ENCODE measurements at regions not wholly inside any gene's neighbourhood (a gene's known extent, or its start where the extent isn't known, plus 50 kb on each side); places are given as distances from the start of the nearest gene placed in this dataset.

DNA sequence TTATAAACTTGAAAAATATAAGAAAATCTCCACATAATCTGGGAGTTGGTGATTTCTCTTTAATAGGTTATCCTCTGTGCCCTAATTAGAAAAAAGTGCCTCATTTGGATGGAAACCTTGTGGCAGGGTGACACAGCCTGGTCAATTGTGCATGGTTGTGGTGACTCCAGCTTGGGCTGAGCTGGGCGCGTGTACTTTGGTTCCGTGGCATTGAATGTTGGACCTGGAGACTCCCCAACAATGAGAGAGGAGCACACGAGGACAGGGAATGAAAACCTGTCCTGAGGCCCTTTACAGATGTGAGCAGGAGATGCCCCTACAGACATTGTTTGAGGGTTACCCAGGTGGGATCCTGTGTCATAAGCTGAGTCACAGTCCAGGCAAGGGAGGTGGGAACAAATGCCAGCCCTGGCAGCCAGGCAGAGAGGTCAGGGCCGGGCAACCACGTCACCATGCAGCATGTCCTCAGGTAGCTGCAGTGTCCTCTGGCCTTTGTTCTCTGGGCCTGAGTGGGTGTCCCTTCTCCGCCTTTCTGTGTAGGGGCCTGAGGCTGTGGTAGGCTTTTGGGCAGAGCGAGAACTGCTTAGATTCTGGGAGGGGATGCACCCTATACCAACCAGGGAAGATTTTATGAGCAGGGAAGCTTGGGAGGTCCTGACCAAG lies 147.4 kb upstream of the TBX20 start:
- no peak for DNase-seq
- H3K27me3 Mint-ChIP-seq (ENCODE audit: unreplicated experiment): peaks cover 34% of the 10 kb centered on the region
- H3K4me3 Mint-ChIP-seq (ENCODE audit: low read depth, unreplicated experiment): no peak overlapping the region
- CTCF ChIA-PET: interaction anchor here (0.5 kb wide), 1 partner anchor 131 kb away, joined by 3 read pairs; no protein-coding TSS in a partner anchor
- no peaks in the 10 kb centered on the region for H3K36me3 Mint-ChIP-seq (ENCODE audit: insufficient read depth, unreplicated experiment)
- no TSS peak for BruUV-seq (replicated peaks)
- TF ChIP-seq, protein P1, sequence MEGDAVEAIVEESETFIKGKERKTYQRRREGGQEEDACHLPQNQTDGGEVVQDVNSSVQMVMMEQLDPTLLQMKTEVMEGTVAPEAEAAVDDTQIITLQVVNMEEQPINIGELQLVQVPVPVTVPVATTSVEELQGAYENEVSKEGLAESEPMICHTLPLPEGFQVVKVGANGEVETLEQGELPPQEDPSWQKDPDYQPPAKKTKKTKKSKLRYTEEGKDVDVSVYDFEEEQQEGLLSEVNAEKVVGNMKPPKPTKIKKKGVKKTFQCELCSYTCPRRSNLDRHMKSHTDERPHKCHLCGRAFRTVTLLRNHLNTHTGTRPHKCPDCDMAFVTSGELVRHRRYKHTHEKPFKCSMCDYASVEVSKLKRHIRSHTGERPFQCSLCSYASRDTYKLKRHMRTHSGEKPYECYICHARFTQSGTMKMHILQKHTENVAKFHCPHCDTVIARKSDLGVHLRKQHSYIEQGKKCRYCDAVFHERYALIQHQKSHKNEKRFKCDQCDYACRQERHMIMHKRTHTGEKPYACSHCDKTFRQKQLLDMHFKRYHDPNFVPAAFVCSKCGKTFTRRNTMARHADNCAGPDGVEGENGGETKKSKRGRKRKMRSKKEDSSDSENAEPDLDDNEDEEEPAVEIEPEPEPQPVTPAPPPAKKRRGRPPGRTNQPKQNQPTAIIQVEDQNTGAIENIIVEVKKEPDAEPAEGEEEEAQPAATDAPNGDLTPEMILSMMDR (IDR thresholded peaks at IDR 0.05; ENCODE audit: unreplicated experiment): no peak
- no peak overlapping the region for H3K27ac Mint-ChIP-seq (ENCODE audit: unreplicated experiment)
- intact Hi-C loops (cut with micrococcal nuclease; ENCODE audit: unreplicated experiment): no loop called here
- no peaks in the 10 kb centered on the region for H3K9me3 Mint-ChIP-seq (ENCODE audit: low read depth, unreplicated experiment)
- H3K4me1 Mint-ChIP-seq (ENCODE audit: low read depth, unreplicated experiment): no peaks in the 10 kb centered on the region

DNA sequence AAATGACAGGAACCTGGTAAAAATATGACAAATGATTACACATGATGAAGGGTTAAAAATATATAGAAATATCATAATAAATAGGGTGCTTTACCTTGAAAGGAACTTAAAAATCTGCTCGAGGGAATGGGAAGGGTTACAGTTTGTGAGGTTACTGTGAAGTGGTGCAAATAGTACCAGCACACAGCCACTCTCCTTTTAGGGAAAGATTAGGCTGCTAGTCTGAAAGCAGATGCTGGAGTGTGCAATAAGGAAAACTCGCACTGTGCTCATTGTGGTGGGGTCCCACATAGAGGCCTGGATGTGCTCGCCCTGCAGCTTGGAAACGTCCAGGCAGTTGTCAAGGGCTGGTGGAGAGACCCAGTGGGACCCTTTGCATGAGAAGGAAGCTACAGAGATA lies 145.9 kb upstream of the TBX20 start:
- peaks cover 34% of the 10 kb centered on the region for H3K27me3 Mint-ChIP-seq (ENCODE audit: unreplicated experiment)
- H3K4me1 Mint-ChIP-seq (ENCODE audit: low read depth, unreplicated experiment): no peaks in the 10 kb centered on the region
- DNase-seq: no peak
- no peaks in the 10 kb centered on the region for H3K9me3 Mint-ChIP-seq (ENCODE audit: low read depth, unreplicated experiment)
- no peak overlapping the region for H3K4me3 Mint-ChIP-seq (ENCODE audit: low read depth, unreplicated experiment)
- TF ChIP-seq, protein P1 (IDR thresholded peaks at IDR 0.05; ENCODE audit: unreplicated experiment): no peak
- intact Hi-C loops (cut with micrococcal nuclease; ENCODE audit: unreplicated experiment): no loop called here
- H3K36me3 Mint-ChIP-seq (ENCODE audit: insufficient read depth, unreplicated experiment): no peaks in the 10 kb centered on the region
- CTCF ChIA-PET: no interaction called here
- H3K27ac Mint-ChIP-seq (ENCODE audit: unreplicated experiment): no peak overlapping the region
- no TSS peak for BruUV-seq (replicated peaks)

DNA sequence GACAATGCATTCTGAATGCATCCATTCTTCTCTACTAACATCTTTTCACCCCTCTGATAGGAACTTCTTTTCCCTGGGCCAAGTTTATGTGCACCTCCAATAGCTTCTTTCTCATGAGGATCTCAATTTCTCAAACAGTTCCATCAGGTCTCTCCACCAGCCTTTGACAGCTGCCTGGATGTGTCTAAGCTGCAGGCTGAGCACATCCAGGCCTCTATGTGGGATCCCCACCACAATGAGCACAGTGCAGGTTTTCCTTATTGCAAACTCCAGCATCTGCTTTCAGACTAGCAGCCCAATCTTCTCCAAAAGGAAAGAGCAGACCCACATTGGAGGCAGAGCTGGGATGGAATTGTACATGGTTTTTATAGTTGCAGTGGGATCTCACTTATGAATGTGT lies 145.3 kb upstream of the TBX20 start:
- no TSS peak for BruUV-seq (replicated peaks)
- TF ChIP-seq, protein P1 (IDR thresholded peaks at IDR 0.05; ENCODE audit: unreplicated experiment): no peak
- CTCF ChIA-PET: no interaction called here
- Mint-ChIP-seq H3K27ac (ENCODE audit: unreplicated experiment) (no peak overlapping the region), H3K9me3 (ENCODE audit: low read depth, unreplicated experiment) (no peaks in the 10 kb centered on the region), H3K36me3 (ENCODE audit: insufficient read depth, unreplicated experiment) (no peaks in the 10 kb centered on the region), H3K4me3 (ENCODE audit: low read depth, unreplicated experiment) (no peak overlapping the region), H3K4me1 (ENCODE audit: low read depth, unreplicated experiment) (no peaks in the 10 kb centered on the region), H3K27me3 (ENCODE audit: unreplicated experiment) (peaks cover 34% of the 10 kb centered on the region)
- intact Hi-C loops (cut with micrococcal nuclease; ENCODE audit: unreplicated experiment): no loop called here
- no peak for DNase-seq

DNA sequence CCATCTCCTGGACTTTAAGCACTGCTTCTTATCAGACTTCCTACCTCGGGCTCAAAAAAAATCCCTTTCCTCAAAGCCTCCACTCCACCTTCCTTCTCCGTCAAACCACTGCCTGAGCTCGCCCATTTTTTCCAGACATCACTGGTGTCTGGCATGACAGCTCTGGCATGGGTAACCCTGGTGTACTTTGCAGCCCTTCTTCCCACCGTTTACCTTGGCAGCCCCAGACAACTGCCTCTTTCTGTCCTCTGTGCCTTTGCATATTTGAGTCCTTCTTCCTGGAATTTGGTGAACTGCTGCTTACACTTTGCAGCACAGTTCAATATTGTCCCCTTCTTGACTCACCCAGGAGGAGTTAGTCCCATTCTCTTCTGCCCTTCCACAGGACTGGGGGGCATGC lies 144.6 kb upstream of the TBX20 start:
- H3K27me3 Mint-ChIP-seq (ENCODE audit: unreplicated experiment): peaks cover 34% of the 10 kb centered on the region
- no peak overlapping the region for H3K4me3 Mint-ChIP-seq (ENCODE audit: low read depth, unreplicated experiment)
- no peaks in the 10 kb centered on the region for H3K9me3 Mint-ChIP-seq (ENCODE audit: low read depth, unreplicated experiment)
- BruUV-seq (replicated peaks): no TSS peak
- no peak overlapping the region for H3K27ac Mint-ChIP-seq (ENCODE audit: unreplicated experiment)
- no peak for DNase-seq
- no peaks in the 10 kb centered on the region for H3K4me1 Mint-ChIP-seq (ENCODE audit: low read depth, unreplicated experiment)
- CTCF ChIA-PET: no interaction called here
- no peaks in the 10 kb centered on the region for H3K36me3 Mint-ChIP-seq (ENCODE audit: insufficient read depth, unreplicated experiment)
- TF ChIP-seq, protein P1 (IDR thresholded peaks at IDR 0.05; ENCODE audit: unreplicated experiment): no peak
- intact Hi-C loops (cut with micrococcal nuclease; ENCODE audit: unreplicated experiment): no loop called here
